ENCODE measurements at regions not wholly inside any gene's neighbourhood (a gene's known extent, or its start where the extent isn't known, plus 50 kb on each side); places are given as distances from the start of the nearest gene placed in this dataset.

DNA sequence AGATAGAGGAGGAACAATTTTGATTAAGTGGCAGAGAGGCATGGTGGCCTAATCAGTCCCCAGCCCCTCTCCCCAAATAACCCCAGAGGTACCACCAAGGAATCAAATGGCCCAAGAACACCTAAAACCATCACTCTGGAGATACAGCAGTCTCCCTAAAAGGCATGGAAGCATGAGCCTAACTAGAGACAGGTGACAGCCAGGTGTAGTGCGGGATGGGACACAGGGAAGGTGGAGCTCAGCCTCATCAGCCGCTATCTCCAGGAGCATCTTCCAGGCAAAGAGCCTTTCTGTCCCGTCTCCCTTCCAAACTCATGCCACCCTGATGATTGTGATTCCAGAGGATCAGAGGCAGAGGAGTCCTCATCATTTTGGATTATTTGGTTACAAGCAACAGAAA, 144.7 kb downstream of the COPS8 start:
- TF ChIP-seq, protein P1, sequence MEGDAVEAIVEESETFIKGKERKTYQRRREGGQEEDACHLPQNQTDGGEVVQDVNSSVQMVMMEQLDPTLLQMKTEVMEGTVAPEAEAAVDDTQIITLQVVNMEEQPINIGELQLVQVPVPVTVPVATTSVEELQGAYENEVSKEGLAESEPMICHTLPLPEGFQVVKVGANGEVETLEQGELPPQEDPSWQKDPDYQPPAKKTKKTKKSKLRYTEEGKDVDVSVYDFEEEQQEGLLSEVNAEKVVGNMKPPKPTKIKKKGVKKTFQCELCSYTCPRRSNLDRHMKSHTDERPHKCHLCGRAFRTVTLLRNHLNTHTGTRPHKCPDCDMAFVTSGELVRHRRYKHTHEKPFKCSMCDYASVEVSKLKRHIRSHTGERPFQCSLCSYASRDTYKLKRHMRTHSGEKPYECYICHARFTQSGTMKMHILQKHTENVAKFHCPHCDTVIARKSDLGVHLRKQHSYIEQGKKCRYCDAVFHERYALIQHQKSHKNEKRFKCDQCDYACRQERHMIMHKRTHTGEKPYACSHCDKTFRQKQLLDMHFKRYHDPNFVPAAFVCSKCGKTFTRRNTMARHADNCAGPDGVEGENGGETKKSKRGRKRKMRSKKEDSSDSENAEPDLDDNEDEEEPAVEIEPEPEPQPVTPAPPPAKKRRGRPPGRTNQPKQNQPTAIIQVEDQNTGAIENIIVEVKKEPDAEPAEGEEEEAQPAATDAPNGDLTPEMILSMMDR (IDR thresholded peaks at IDR 0.05), result no peak
- no peak for TF ChIP-seq EZH2phosphoT487 (IDR thresholded peaks at IDR 0.05)

All from neural progenitor cell (in vitro differentiated cells).